ENCODE measurements at regions not wholly inside any gene's neighbourhood (a gene's known extent, or its start where the extent isn't known, plus 50 kb on each side); places are given as distances from the start of the nearest gene placed in this dataset.

DNA sequence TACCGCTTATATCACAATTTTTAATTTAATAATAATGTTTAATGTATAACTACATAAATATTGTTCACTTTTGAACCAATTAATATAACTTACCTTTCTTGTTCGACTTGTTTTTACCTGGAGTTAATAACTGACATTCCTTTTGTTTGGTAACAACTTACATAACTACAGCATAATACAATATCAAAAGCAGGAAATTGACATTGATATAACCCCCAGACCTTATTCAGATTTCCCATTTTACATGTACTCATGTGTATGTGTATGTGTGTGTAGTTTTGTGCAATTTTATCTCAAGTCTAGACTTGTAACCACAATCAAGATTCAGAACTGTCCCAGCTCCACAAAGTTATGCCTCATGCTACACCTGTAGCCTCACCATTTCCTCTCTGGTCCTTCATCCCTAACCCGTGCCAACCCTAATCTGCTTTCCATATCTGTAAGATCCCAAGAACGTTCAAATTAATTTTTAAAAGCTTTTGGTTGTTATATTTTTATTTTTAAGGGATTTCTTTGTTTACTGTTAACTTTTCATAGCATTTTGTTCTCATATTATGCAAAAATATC is 190.6 kb downstream of the MANEA start:
- DNase-seq: no peak
- no peaks in the 10 kb centered on the region for H3K36me3 ChIP-seq
- no peak for TF ChIP-seq POLR2A (IDR thresholded peaks at IDR 0.05)
- TF ChIP-seq, protein P1, sequence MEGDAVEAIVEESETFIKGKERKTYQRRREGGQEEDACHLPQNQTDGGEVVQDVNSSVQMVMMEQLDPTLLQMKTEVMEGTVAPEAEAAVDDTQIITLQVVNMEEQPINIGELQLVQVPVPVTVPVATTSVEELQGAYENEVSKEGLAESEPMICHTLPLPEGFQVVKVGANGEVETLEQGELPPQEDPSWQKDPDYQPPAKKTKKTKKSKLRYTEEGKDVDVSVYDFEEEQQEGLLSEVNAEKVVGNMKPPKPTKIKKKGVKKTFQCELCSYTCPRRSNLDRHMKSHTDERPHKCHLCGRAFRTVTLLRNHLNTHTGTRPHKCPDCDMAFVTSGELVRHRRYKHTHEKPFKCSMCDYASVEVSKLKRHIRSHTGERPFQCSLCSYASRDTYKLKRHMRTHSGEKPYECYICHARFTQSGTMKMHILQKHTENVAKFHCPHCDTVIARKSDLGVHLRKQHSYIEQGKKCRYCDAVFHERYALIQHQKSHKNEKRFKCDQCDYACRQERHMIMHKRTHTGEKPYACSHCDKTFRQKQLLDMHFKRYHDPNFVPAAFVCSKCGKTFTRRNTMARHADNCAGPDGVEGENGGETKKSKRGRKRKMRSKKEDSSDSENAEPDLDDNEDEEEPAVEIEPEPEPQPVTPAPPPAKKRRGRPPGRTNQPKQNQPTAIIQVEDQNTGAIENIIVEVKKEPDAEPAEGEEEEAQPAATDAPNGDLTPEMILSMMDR (IDR thresholded peaks at IDR 0.05): no peak
- H3K27me3 ChIP-seq: no peaks in the 10 kb centered on the region
- no peaks in the 10 kb centered on the region for H3K4me1 ChIP-seq
- 49 to 74% (median 63%) methylated on average over 4 of the region's 4 CpGs for WGBS, 4 donors
- H3K4me3 ChIP-seq: no peak overlapping the region
- no peak overlapping the region for H3K27ac ChIP-seq
- no peaks in the 10 kb centered on the region for H3K9me3 ChIP-seq
- intact Hi-C loops (cut with DNase I): no loop called here
- no peak for ATAC-seq

DNA sequence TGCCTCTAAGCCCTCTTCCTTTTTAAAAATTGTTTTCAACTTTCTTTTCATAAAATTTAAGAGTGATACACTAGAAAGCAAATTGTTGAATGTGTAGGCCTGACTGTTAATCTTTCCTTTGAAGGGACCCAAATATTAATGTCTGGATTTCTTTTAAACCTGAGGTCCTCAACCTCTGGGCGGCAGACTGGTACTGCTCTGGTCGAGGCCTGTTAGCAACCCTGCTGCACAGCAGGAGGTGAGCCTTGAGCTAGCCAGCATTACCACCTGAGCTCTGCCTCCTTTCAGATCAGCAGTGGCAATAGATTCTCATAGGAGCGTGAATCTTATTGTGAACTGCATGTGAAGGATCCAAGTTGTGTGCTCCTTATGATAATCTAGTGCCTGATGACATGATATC is 191.2 kb downstream of the MANEA start:
- 30 to 33% (median 32%) methylated on average over 3 of the region's 3 CpGs for WGBS, 4 donors
- H3K36me3 ChIP-seq: no peaks in the 10 kb centered on the region
- TF ChIP-seq, protein P1 (IDR thresholded peaks at IDR 0.05): no peak
- no peak for TF ChIP-seq POLR2A (IDR thresholded peaks at IDR 0.05)
- no peaks in the 10 kb centered on the region for H3K9me3 ChIP-seq
- H3K4me3 ChIP-seq: no peak overlapping the region
- no peak overlapping the region for H3K27ac ChIP-seq
- no peak for ATAC-seq
- no peak for DNase-seq
- no peaks in the 10 kb centered on the region for H3K27me3 ChIP-seq
- H3K4me1 ChIP-seq: no peaks in the 10 kb centered on the region
- intact Hi-C loops (cut with DNase I): no loop called here

- no peak overlapping the region for H3K27ac ChIP-seq
- 81 to 86% (median 84%) methylated on average over 2 of the region's 2 CpGs for WGBS, 4 donors
- no peaks in the 10 kb centered on the region for H3K36me3 ChIP-seq
- H3K27me3 ChIP-seq: no peaks in the 10 kb centered on the region
- intact Hi-C loops (cut with DNase I): no loop called here
- H3K4me3 ChIP-seq: no peak overlapping the region
- DNase-seq: no peak
- peaks cover 0 to 4% (median 0%) of the 10 kb centered on the region in 12 donors for H3K9me3 ChIP-seq
- no peak for ATAC-seq
- TF ChIP-seq POLR2A (IDR thresholded peaks at IDR 0.05): no peak
- TF ChIP-seq, protein P1 (IDR thresholded peaks at IDR 0.05): no peak
- H3K4me1 ChIP-seq: no peaks in the 10 kb centered on the region
Measured at GRCh38 chr6:95777338-95777737, 200.0 kb downstream of the MANEA start.

- H3K9me3 ChIP-seq: peaks cover 0 to 4% (median 0%) of the 10 kb centered on the region in 12 donors
- 57 to 61% (median 59%) methylated on average over 1 of the region's 1 CpG for WGBS, 4 donors
- ATAC-seq (no peak), DNase-seq (no peak)
- H3K4me1 ChIP-seq: no peaks in the 10 kb centered on the region
- H3K4me3 ChIP-seq: no peak overlapping the region
- H3K36me3 ChIP-seq: no peaks in the 10 kb centered on the region
- intact Hi-C loops (cut with DNase I): no loop called here
- no peaks in the 10 kb centered on the region for H3K27me3 ChIP-seq
- no peak overlapping the region for H3K27ac ChIP-seq
- TF ChIP-seq POLR2A (IDR thresholded peaks at IDR 0.05): no peak
- TF ChIP-seq, protein P1 (IDR thresholded peaks at IDR 0.05): no peak
Measured at GRCh38 chr6:95780037-95780436, 202.7 kb downstream of the MANEA start.

Measured in heart left ventricle (tissue), 16 donors.